Mesenchymal stem cell (in vitro differentiated cells and primary cell): ENCODE measurements at regions not wholly inside any gene's neighbourhood (a gene's known extent, or its start where the extent isn't known, plus 50 kb on each side); places are given as distances from the start of the nearest gene placed in this dataset.

Experiments used
- DNase-seq: peaks from one replicate; pipeline ENCODE4 v3.0.0-alpha.2; 2013
- H2AFZ ChIP-seq: one replicate; pipeline ENCODE4 v1.6.1; 2013; ENCODE audit warnings: low read depth, mild to moderate bottlenecking, control low read depth, inconsistent platforms, low read length, moderate library complexity
- H2AK5ac ChIP-seq: 2 replicates; pipeline ENCODE4 v1.6.1; 2013; ENCODE audit warnings: low read length, moderate library complexity, mild to moderate bottlenecking, inconsistent platforms; ENCODE audit not compliant: severe bottlenecking
- H2BK120ac ChIP-seq: one replicate; pipeline ENCODE4 v1.6.1; 2013; ENCODE audit warnings: low read depth, mild to moderate bottlenecking, inconsistent platforms, low read length, moderate library complexity
- H2BK12ac ChIP-seq, 2 experiments: one replicate each; pipeline ENCODE4 v1.6.1; 2013; ENCODE audit warnings: inconsistent platforms in 2 of 2, low read length in 2 of 2, mild to moderate bottlenecking in 2 of 2, moderate library complexity in 2 of 2, control low read depth in 1 of 2
- H2BK15ac ChIP-seq: one replicate; pipeline ENCODE4 v1.6.1; 2013; ENCODE audit warnings: mild to moderate bottlenecking, low read depth, inconsistent platforms; ENCODE audit not compliant: poor library complexity, severe bottlenecking
- H2BK5ac ChIP-seq: 2 replicates; pipeline ENCODE4 v1.6.1; 2013; ENCODE audit warnings: low read depth, mild to moderate bottlenecking, low read length, control low read depth, inconsistent platforms; ENCODE audit not compliant: poor library complexity, severe bottlenecking
- H3K14ac ChIP-seq, 2 experiments: one replicate each; pipeline ENCODE4 v1.6.1; 2013; ENCODE audit warnings: inconsistent platforms in 2 of 2, low read length in 2 of 2, control low read depth in 1 of 2, mild to moderate bottlenecking in 1 of 2, moderate library complexity in 1 of 2
- H3K18ac ChIP-seq, 2 experiments: one replicate each; pipeline ENCODE4 v1.6.1; 2013; ENCODE audit warnings: inconsistent platforms in 2 of 2, low read length in 2 of 2, control low read depth in 1 of 2, low read depth in 1 of 2, mild to moderate bottlenecking in 1 of 2
- H3K23ac ChIP-seq, 2 experiments: one replicate each; pipeline ENCODE4 v1.6.1; 2013; ENCODE audit warnings: inconsistent platforms in 2 of 2, low read length in 2 of 2, mild to moderate bottlenecking in 2 of 2, moderate library complexity in 2 of 2, control low read depth in 1 of 2
- H3K27ac ChIP-seq: 2 replicates; pipeline ENCODE4 v1.5.1; 2013; ENCODE audit warnings: mild to moderate bottlenecking, moderate library complexity, low read length, control low read depth, inconsistent platforms; ENCODE audit not compliant: poor library complexity, severe bottlenecking
- H3K27me3 ChIP-seq, 2 experiments: 2 replicates each; pipeline versions ENCODE4 v1.6.1 to v1.7.0; 2013; ENCODE audit warnings: low read length in 2 of 2, mild to moderate bottlenecking in 2 of 2, moderate library complexity in 2 of 2, control low read depth in 1 of 2, inconsistent platforms in 1 of 2; ENCODE audit not compliant: control insufficient read depth in 1 of 2, insufficient read depth in 1 of 2
- H3K36me3 ChIP-seq, 2 experiments: 2 replicates each; pipeline versions ENCODE4 v1.6.1 to v1.7.0; 2013; ENCODE audit warnings: low read length in 2 of 2, control low read depth in 1 of 2, inconsistent platforms in 1 of 2, low read depth in 1 of 2, mild to moderate bottlenecking in 1 of 2; ENCODE audit not compliant: insufficient read depth in 2 of 2, control insufficient read depth in 1 of 2
- H3K4ac ChIP-seq, 2 experiments: one replicate each; pipeline ENCODE4 v1.6.1; 2013; ENCODE audit warnings: inconsistent platforms in 2 of 2, low read length in 2 of 2, mild to moderate bottlenecking in 2 of 2, moderate library complexity in 2 of 2, control low read depth in 1 of 2, low read depth in 1 of 2
- H3K4me1 ChIP-seq: 2 replicates; pipeline ENCODE4 v1.6.1; 2013; ENCODE audit warnings: low read depth, low read length, control low read depth; ENCODE audit not compliant: control insufficient read depth, insufficient read depth
- H3K4me2 ChIP-seq: 2 replicates; pipeline ENCODE4 v1.6.1; 2013; ENCODE audit warnings: low read length, mild to moderate bottlenecking, inconsistent platforms; ENCODE audit not compliant: poor library complexity, severe bottlenecking
- H3K4me3 ChIP-seq, 2 experiments: 2 replicates each; pipeline versions ENCODE4 v1.5.1 to v1.7.0; 2013; ENCODE audit warnings: low read length in 2 of 2, mild to moderate bottlenecking in 2 of 2, control low read depth in 1 of 2, low read depth in 1 of 2; ENCODE audit not compliant: insufficient read depth in 1 of 2
- H3K79me1 ChIP-seq: replicated peaks from 2 replicates; pipeline ENCODE4 v1.6.1; 2013; ENCODE audit warnings: mild to moderate bottlenecking, control low read depth, low read length, inconsistent platforms; ENCODE audit not compliant: poor library complexity, severe bottlenecking
- H3K9ac ChIP-seq: 2 replicates; pipeline ENCODE4 v1.7.0; 2013; ENCODE audit warnings: mild to moderate bottlenecking, low read length, moderate library complexity
- H3K9me3 ChIP-seq: 2 replicates; pipeline ENCODE4 v1.7.0; 2013; ENCODE audit warnings: mild to moderate bottlenecking, low read length; ENCODE audit not compliant: control insufficient read depth
- H4K8ac ChIP-seq: one replicate; pipeline ENCODE4 v1.6.1; 2013; ENCODE audit warnings: inconsistent platforms, mild to moderate bottlenecking, low read length, moderate library complexity
- H4K91ac ChIP-seq: one replicate; pipeline ENCODE4 v1.6.1; 2013; ENCODE audit warnings: mild to moderate bottlenecking, low read length, inconsistent platforms
- WGBS: methylation state at CpG from one replicate; pipeline ENCODE4 v1.1.7; 2013; ENCODE audit warnings: mixed read lengths; 5-methylcytosine and 5-hydroxymethylcytosine counted together

DNA sequence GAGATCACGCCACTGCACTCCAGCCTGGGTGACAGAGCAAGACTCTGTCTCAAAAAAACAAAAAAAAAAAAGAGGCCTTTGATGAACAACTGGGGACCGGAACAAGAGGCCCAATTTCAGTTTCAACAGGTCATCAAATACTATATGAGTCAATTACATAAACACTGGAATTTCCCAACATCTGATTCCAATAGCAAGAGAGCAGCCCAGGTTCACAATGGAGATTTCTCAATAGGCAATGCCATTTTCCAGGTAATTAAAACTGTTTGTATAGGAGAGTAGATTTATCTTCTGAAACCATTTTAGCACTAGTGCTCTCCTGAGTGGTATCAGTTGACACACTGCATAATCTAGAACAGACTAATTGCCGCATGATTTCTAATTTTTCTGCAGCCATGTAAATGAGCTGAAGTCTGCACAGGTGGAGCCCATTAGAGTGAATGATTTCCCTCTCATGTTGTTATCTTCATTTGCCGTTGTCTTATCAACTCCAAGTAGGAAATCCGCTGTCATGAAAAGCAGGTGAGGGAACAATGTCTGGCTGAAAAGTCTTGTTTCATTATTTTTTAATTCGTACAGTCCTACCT lies 264.1 kb upstream of the MEIS1 start:
- no peak overlapping the region for H3K14ac ChIP-seq
- no peak overlapping the region for H2BK120ac ChIP-seq
- H2AFZ ChIP-seq = no peak overlapping the region
- H3K18ac ChIP-seq = no peak overlapping the region
- no peak overlapping the region for H3K9ac ChIP-seq
- H4K91ac ChIP-seq = no peak overlapping the region
- DNase-seq = no peak
- H2AK5ac ChIP-seq = no peak overlapping the region
- no peaks in the 10 kb centered on the region for H3K9me3 ChIP-seq
- no peak overlapping the region for H3K23ac ChIP-seq
- WGBS = 77% methylated on average over 6 of the region's 6 CpGs
- H3K79me1 ChIP-seq = no peaks in the 10 kb centered on the region
- H3K4me1 ChIP-seq = no peaks in the 10 kb centered on the region
- no peak overlapping the region for H3K4me3 ChIP-seq
- no peaks in the 10 kb centered on the region for H3K36me3 ChIP-seq
- H3K27me3 ChIP-seq = no peaks in the 10 kb centered on the region
- H2BK5ac ChIP-seq = no peak overlapping the region
- no peak overlapping the region for H2BK15ac ChIP-seq
- H3K4me2 ChIP-seq = no peak overlapping the region
- H2BK12ac ChIP-seq = no peak overlapping the region
- H4K8ac ChIP-seq = no peak overlapping the region
- no peak overlapping the region for H3K4ac ChIP-seq
- no peak overlapping the region for H3K27ac ChIP-seq

DNA sequence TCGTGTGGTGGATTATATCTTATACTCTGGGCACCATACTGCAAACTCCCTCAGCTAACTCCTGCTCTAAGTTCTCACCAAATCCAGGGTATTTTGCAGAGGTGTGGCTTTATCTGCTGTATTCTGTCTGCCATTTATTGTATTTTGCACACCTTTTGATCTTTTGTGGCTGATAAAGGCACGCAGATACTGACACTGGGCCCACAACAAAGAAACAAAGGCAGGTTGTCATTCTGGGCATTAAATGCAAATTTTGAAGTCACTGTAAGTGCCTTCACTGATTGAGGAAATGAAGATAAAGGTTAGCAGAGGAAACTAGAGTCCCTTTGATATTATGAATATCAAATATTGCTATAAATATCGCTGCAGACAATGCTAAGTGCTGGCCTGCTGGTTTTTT lies 265.8 kb upstream of the MEIS1 start:
- Histone ChIP-seq H3K9ac (no peak overlapping the region), H4K8ac (no peak overlapping the region), H2AK5ac (no peak overlapping the region), H3K27ac (no peak overlapping the region), H3K4me1 (no peaks in the 10 kb centered on the region), H2BK12ac (no peak overlapping the region), H3K4me2 (no peak overlapping the region), H3K79me1 (no peaks in the 10 kb centered on the region), H3K14ac (no peak overlapping the region), H3K18ac (no peak overlapping the region), H2AFZ (no peak overlapping the region), H3K9me3 (no peaks in the 10 kb centered on the region), H4K91ac (no peak overlapping the region), H2BK5ac (no peak overlapping the region), H2BK120ac (no peak overlapping the region), H3K4me3 (no peak overlapping the region), H3K27me3 (no peaks in the 10 kb centered on the region), H3K4ac (no peak overlapping the region), H2BK15ac (no peak overlapping the region), H3K36me3 (no peaks in the 10 kb centered on the region), H3K23ac (no peak overlapping the region)
- no peak for DNase-seq
- WGBS = 81% methylated on average over 2 of the region's 3 CpGs

- H2BK12ac ChIP-seq = no peak overlapping the region
- H3K27me3 ChIP-seq = no peaks in the 10 kb centered on the region
- H4K8ac ChIP-seq = no peak overlapping the region
- no peak overlapping the region for H2AFZ ChIP-seq
- no peak overlapping the region for H2BK120ac ChIP-seq
- no peak overlapping the region for H3K4me3 ChIP-seq
- no peaks in the 10 kb centered on the region for H3K36me3 ChIP-seq
- no peaks in the 10 kb centered on the region for H3K79me1 ChIP-seq
- DNase-seq = no peak
- H4K91ac ChIP-seq = no peak overlapping the region
- H3K14ac ChIP-seq = no peak overlapping the region
- H3K4ac ChIP-seq = no peak overlapping the region
- H2BK15ac ChIP-seq = no peak overlapping the region
- no peaks in the 10 kb centered on the region for H3K9me3 ChIP-seq
- H3K9ac ChIP-seq = no peak overlapping the region
- no peaks in the 10 kb centered on the region for H3K4me1 ChIP-seq
- no peak overlapping the region for H3K27ac ChIP-seq
- 78% methylated on average over 2 of the region's 4 CpGs for WGBS
- H3K18ac ChIP-seq = no peak overlapping the region
- no peak overlapping the region for H2AK5ac ChIP-seq
- no peak overlapping the region for H3K4me2 ChIP-seq
- H3K23ac ChIP-seq = no peak overlapping the region
- no peak overlapping the region for H2BK5ac ChIP-seq
Observed at GRCh38 chr2:66164470-66164869, 270.5 kb upstream of the MEIS1 start.

- WGBS = no CpG with 5 or more reads among the region's 1 CpG
- no peak for DNase-seq
- no peak overlapping the region for H4K91ac ChIP-seq
Observed at GRCh38 chr2:66156171-66156570, 278.8 kb upstream of the MEIS1 start.

More at GRCh38 chr2:66156171-66156570, 278.8 kb upstream of the MEIS1 start:
- Histone ChIP-seq H2BK120ac (no peak overlapping the region), H3K9ac (no peak overlapping the region), H2BK15ac (no peak overlapping the region), H3K27me3 (no peaks in the 10 kb centered on the region), H3K4me3 (no peak overlapping the region), H2BK5ac (no peak overlapping the region), H2BK12ac (no peak overlapping the region), H3K79me1 (no peaks in the 10 kb centered on the region), H3K4me2 (no peak overlapping the region), H3K23ac (no peak overlapping the region), H3K4me1 (no peaks in the 10 kb centered on the region), H3K9me3 (peaks cover 28% of the 10 kb centered on the region), H2AFZ (no peak overlapping the region), H3K36me3 (no peaks in the 10 kb centered on the region), H3K14ac (no peak overlapping the region), H4K8ac (no peak overlapping the region), H2AK5ac (no peak overlapping the region), H3K27ac (no peak overlapping the region), H3K4ac (no peak overlapping the region), H3K18ac (no peak overlapping the region)
